GM19324 (cell line): ENCODE measurements at regions not wholly inside any gene's neighbourhood (a gene's known extent, or its start where the extent isn't known, plus 50 kb on each side); places are given as distances from the start of the nearest gene placed in this dataset.

Experiments used
- ATAC-seq: cut with Tn5 transposase; IDR thresholded peaks from one replicate; pipeline ENCODE4 v1.9.1; 2021; ENCODE audit warnings: mild to moderate bottlenecking, moderate library complexity; ENCODE audit not compliant: unreplicated experiment, low FRiP score

- no peak for ATAC-seq
Measured at GRCh38 chr7:67791918-67792317, 795.3 kb downstream of the TYW1 start.

GRCh38 chr7:67794544-67794943 is 797.9 kb downstream of the TYW1 start:
- no peak for ATAC-seq

GRCh38 chr7:67803789-67804188 is 807.2 kb downstream of the TYW1 start:
- no peak for ATAC-seq

GRCh38 chr7:67805921-67806471 is 809.4 kb downstream of the TYW1 start:
- no peak for ATAC-seq

GRCh38 chr7:67807826-67808225 is 811.2 kb downstream of the TYW1 start:
- ATAC-seq = no peak

GRCh38 chr7:67809586-67809985 is 813.0 kb downstream of the TYW1 start:
- ATAC-seq = no peak

- no peak for ATAC-seq
Measured at GRCh38 chr7:67813621-67814292, 817.1 kb downstream of the TYW1 start.

- no peak for ATAC-seq
Measured at GRCh38 chr7:67817481-67817880, 820.8 kb downstream of the TYW1 start.

GRCh38 chr7:67821116-67821515 is 824.5 kb downstream of the TYW1 start:
- no peak for ATAC-seq

GRCh38 chr7:67823345-67823744 is 826.7 kb downstream of the TYW1 start:
- no peak for ATAC-seq

- no peak for ATAC-seq
Measured at GRCh38 chr7:67825356-67825755, 828.7 kb downstream of the TYW1 start.

GRCh38 chr7:67841896-67842295 is 845.3 kb downstream of the TYW1 start:
- no peak for ATAC-seq

GRCh38 chr7:67842571-67842970 is 845.9 kb downstream of the TYW1 start:
- no peak for ATAC-seq

GRCh38 chr7:67843001-67843565 is 846.5 kb downstream of the TYW1 start:
- ATAC-seq = no peak

GRCh38 chr7:67843615-67844014 is 847.0 kb downstream of the TYW1 start:
- ATAC-seq = no peak

- no peak for ATAC-seq
Measured at GRCh38 chr7:67847092-67847787, 850.6 kb downstream of the TYW1 start.

GRCh38 chr7:67854221-67855178 is 857.9 kb downstream of the TYW1 start:
- no peak for ATAC-seq

GRCh38 chr7:67855322-67855721 is 858.7 kb downstream of the TYW1 start:
- ATAC-seq = no peak

- no peak for ATAC-seq
Measured at GRCh38 chr7:67856046-67856445, 859.4 kb downstream of the TYW1 start.

GRCh38 chr7:67857698-67858097 is 861.1 kb downstream of the TYW1 start:
- no peak for ATAC-seq

- ATAC-seq = no peak
Measured at GRCh38 chr7:67858931-67859330, 862.3 kb downstream of the TYW1 start.
